Neural progenitor cell (in vitro differentiated cells): ENCODE measurements at regions not wholly inside any gene's neighbourhood (a gene's known extent, or its start where the extent isn't known, plus 50 kb on each side); places are given as distances from the start of the nearest gene placed in this dataset.

Source experiments
- EZH2 ChIP-seq: fragments of 200-600 bp; sonication (generic); IDR thresholded peaks from 2 replicates; pipeline ENCODE4 v1.6.1; 2017; ENCODE audit warnings: antibody characterized with exemption, mild to moderate bottlenecking, moderate library complexity
- EZH2phosphoT487 ChIP-seq: fragments of 200-600 bp; sonication (generic); IDR thresholded peaks from 2 replicates; pipeline ENCODE4 v1.6.1; 2017; ENCODE audit warnings: antibody characterized with exemption
- TF ChIP-seq, protein P1 (sequence below): fragments of 200-600 bp; sonication (generic); IDR thresholded peaks from 2 replicates; pipeline ENCODE4 v1.5.1; 2017; ENCODE audit warnings: antibody characterized with exemption, mild to moderate bottlenecking

DNA sequence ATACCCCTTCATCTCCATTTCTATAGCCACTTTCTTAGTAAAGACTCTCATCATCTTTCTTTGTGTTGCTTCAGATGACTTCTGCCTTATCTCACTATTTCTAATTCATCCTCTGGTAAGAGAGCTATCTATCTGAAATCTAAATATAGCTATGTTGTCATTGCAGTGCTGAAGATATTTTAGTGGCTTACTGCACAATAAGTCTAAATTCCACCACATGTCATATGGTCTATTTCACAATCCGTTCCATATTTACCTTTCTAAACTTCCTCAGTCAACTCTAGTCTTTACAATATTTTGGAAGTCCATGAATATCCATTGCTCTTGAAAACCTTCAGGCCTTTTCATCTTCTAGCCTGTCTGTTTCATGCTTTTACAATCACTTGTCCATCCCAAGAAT is 465.1 kb upstream of the SLC10A2 start:
- TF ChIP-seq, protein P1, sequence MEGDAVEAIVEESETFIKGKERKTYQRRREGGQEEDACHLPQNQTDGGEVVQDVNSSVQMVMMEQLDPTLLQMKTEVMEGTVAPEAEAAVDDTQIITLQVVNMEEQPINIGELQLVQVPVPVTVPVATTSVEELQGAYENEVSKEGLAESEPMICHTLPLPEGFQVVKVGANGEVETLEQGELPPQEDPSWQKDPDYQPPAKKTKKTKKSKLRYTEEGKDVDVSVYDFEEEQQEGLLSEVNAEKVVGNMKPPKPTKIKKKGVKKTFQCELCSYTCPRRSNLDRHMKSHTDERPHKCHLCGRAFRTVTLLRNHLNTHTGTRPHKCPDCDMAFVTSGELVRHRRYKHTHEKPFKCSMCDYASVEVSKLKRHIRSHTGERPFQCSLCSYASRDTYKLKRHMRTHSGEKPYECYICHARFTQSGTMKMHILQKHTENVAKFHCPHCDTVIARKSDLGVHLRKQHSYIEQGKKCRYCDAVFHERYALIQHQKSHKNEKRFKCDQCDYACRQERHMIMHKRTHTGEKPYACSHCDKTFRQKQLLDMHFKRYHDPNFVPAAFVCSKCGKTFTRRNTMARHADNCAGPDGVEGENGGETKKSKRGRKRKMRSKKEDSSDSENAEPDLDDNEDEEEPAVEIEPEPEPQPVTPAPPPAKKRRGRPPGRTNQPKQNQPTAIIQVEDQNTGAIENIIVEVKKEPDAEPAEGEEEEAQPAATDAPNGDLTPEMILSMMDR, result no peak
- TF ChIP-seq EZH2 (no peak), EZH2phosphoT487 (no peak)
